GM23338 (cell line): ENCODE measurements at regions not wholly inside any gene's neighbourhood (a gene's known extent, or its start where the extent isn't known, plus 50 kb on each side); places are given as distances from the start of the nearest gene placed in this dataset.

Experiments used
- ATAC-seq: fragments of 200-7000 bp; cut with Tn5 transposase; 3 replicates; pipeline ENCODE4 v1.9.1; 2020
- DNase-seq: peaks from one replicate; pipeline ENCODE4 v3.0.0-alpha.2; 2015; ENCODE audit warnings: low spot score
- H2AFZ ChIP-seq: fragments of 200-600 bp; sonication (generic); 2 replicates; pipeline ENCODE4 v1.8.0; 2016; ENCODE audit warnings: antibody characterized with exemption, mild to moderate bottlenecking, moderate library complexity
- H3F3A ChIP-seq: fragments of 200-600 bp; sonication (generic); replicated peaks from 2 replicates; pipeline ENCODE4 v1.8.0; 2017; ENCODE audit warnings: antibody characterized with exemption, mixed run types, low read depth
- H3K27ac ChIP-seq: fragments of 200-600 bp; sonication (generic); 2 replicates; pipeline ENCODE4 v1.6.1; 2016; ENCODE audit warnings: low read depth
- H3K27me3 ChIP-seq: fragments of 200-600 bp; sonication (generic); 2 replicates; pipeline ENCODE4 v1.8.0; 2016; ENCODE audit warnings: mild to moderate bottlenecking, mixed run types, moderate library complexity; ENCODE audit not compliant: insufficient read depth
- H3K36me3 ChIP-seq: fragments of 200-600 bp; sonication (generic); 2 replicates; pipeline ENCODE4 v1.8.0; 2016; ENCODE audit warnings: mild to moderate bottlenecking; ENCODE audit not compliant: insufficient read depth
- H3K4me1 ChIP-seq: fragments of 200-600 bp; sonication (generic); 2 replicates; pipeline ENCODE4 v1.8.0; 2016; ENCODE audit warnings: mild to moderate bottlenecking, moderate library complexity; ENCODE audit not compliant: insufficient read depth
- H3K4me2 ChIP-seq: fragments of 200-600 bp; sonication (generic); 2 replicates; pipeline ENCODE4 v1.7.1; 2017; ENCODE audit warnings: mixed run types
- H3K4me3 ChIP-seq: fragments of 200-600 bp; sonication (generic); 2 replicates; pipeline ENCODE4 v1.6.1; 2016; ENCODE audit warnings: mixed run types
- H3K79me2 ChIP-seq: fragments of 200-600 bp; sonication (generic); replicated peaks from 2 replicates; pipeline ENCODE4 v1.8.0; 2017; ENCODE audit warnings: mild to moderate bottlenecking; ENCODE audit not compliant: insufficient read depth
- H3K9me2 ChIP-seq: fragments of 200-600 bp; sonication (generic); 2 replicates; pipeline ENCODE4 v1.8.0; 2017; ENCODE audit not compliant: insufficient read depth
- H4K20me1 ChIP-seq: fragments of 200-600 bp; sonication (generic); replicated peaks from 2 replicates; pipeline ENCODE4 v1.8.0; 2017; ENCODE audit warnings: mild to moderate bottlenecking; ENCODE audit not compliant: insufficient read depth
- H3K27ac Mint-ChIP-seq: 2 replicates; pipeline ENCODE4 v1.8.0; 2020; ENCODE audit warnings: inconsistent platforms, mild to moderate bottlenecking, moderate library complexity, mixed read lengths
- H3K27me3 Mint-ChIP-seq: 3 replicates; pipeline ENCODE4 v1.8.0; 2022; ENCODE audit warnings: low read depth, mild to moderate bottlenecking, moderate library complexity, mixed read lengths, inconsistent platforms; ENCODE audit not compliant: insufficient read depth, poor library complexity
- H3K36me3 Mint-ChIP-seq: 3 replicates; pipeline ENCODE4 v1.8.0; 2021; ENCODE audit warnings: low read depth, mild to moderate bottlenecking, inconsistent platforms, moderate library complexity, mixed read lengths
- H3K4me1 Mint-ChIP-seq: 3 replicates; pipeline ENCODE4 v1.8.0; 2020; ENCODE audit warnings: mild to moderate bottlenecking, inconsistent platforms, mixed read lengths
- H3K4me3 Mint-ChIP-seq: 3 replicates; pipeline ENCODE4 v1.8.0; 2021; ENCODE audit warnings: moderate library complexity, mild to moderate bottlenecking, inconsistent platforms, mixed read lengths
- H3K9me3 Mint-ChIP-seq: 3 replicates; pipeline ENCODE4 v1.8.0; 2020; ENCODE audit warnings: moderate library complexity, mild to moderate bottlenecking, inconsistent platforms, mixed read lengths
- EZH2 ChIP-seq: fragments of 200-600 bp; sonication (generic); IDR thresholded peaks from one replicate; pipeline ENCODE4 v1.8.0; 2017; ENCODE audit warnings: antibody characterized with exemption, mild to moderate bottlenecking, low read depth; ENCODE audit not compliant: unreplicated experiment
- NANOG ChIP-seq: IDR thresholded peaks from 2 replicates; pipeline ENCODE4 v1.6.1; 2016; ENCODE audit warnings: antibody characterized with exemption, borderline replicate concordance
- STAT1 ChIP-seq: IDR thresholded peaks from one replicate; pipeline ENCODE4 v1.6.1; 2016; ENCODE audit warnings: antibody characterized with exemption; ENCODE audit not compliant: unreplicated experiment
- ZNF331 ChIP-seq: fragments of 250-450 bp; sonication (Bioruptor Pico); IDR thresholded peaks from 2 replicates; pipeline ENCODE4 v1.5.0; 2020; ENCODE audit warnings: low read depth, mild to moderate bottlenecking, moderate library complexity
- TF ChIP-seq, protein P1 (sequence below), 2 experiments: fragments of 200-600 bp in 1 of 2; sonication (generic) in 1 of 2; conservative IDR thresholded peaks; 2 replicates each; pipeline versions ENCODE4 v1.5.1 to v1.6.1; 2016 to 2017; ENCODE audit warnings: antibody characterized with exemption in 2 of 2, low read depth in 2 of 2, mild to moderate bottlenecking in 2 of 2, moderate library complexity in 1 of 2
- TF ChIP-seq, protein P2 (sequence below): IDR thresholded peaks from one replicate; pipeline ENCODE4 v1.6.1; 2018; ENCODE audit warnings: antibody characterized with exemption; ENCODE audit not compliant: unreplicated experiment
- TF ChIP-seq, protein P3 (sequence below): IDR thresholded peaks from 2 replicates; pipeline ENCODE4 v1.6.1; 2016; ENCODE audit warnings: antibody characterized with exemption

DNA sequence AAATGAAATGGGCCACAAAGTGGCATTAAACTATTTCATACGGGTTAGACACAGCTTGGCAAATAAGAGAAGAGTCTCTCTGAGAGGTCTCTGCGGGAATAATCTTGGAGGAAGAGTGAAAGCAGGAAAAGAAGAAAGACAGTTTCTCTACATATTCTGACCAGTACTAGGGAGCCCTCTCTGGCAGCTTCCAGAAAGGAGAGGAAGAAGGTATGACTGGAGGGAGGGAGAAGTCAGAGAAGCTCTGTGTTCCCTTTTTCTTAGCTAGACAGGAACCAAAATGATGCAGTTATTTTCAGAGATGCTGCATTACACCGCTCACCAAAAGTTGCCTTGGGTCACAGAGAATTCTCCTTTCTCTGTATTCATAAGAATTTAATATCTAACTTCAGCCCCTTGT is 382.1 kb downstream of the KCNA4 start:
- Mint-ChIP-seq H3K9me3 (no peaks in the 10 kb centered on the region; the same call in 2 of the 3 replicates), H3K27me3 (no peaks in the 10 kb centered on the region), H3K4me1 (peaks cover 4% of the 10 kb centered on the region; the same call in 1 of the 3 replicates), H3K27ac (no peak overlapping the region), H3K36me3 (no peaks in the 10 kb centered on the region), H3K4me3 (no peak overlapping the region)
- Histone ChIP-seq H3K27me3 (no peaks in the 10 kb centered on the region), H2AFZ (0 out of 2 replicates have a peak overlapping the region, but pooled peaks have one; percentile 57), H3K4me3 (no peak overlapping the region), H3K4me1 (no peaks in the 10 kb centered on the region), H3K27ac (no peak overlapping the region), H3K4me2 (no peak overlapping the region), H3K36me3 (no peaks in the 10 kb centered on the region), H3K9me2 (0 out of 2 replicates have a peak, but pooled peaks cover 9% of the 10 kb centered on the region), H3F3A (no peaks in the 10 kb centered on the region), H3K79me2 (no peaks in the 10 kb centered on the region), H4K20me1 (no peaks in the 10 kb centered on the region)
- peak; percentile 22 for DNase-seq
- TF ChIP-seq, protein P1, sequence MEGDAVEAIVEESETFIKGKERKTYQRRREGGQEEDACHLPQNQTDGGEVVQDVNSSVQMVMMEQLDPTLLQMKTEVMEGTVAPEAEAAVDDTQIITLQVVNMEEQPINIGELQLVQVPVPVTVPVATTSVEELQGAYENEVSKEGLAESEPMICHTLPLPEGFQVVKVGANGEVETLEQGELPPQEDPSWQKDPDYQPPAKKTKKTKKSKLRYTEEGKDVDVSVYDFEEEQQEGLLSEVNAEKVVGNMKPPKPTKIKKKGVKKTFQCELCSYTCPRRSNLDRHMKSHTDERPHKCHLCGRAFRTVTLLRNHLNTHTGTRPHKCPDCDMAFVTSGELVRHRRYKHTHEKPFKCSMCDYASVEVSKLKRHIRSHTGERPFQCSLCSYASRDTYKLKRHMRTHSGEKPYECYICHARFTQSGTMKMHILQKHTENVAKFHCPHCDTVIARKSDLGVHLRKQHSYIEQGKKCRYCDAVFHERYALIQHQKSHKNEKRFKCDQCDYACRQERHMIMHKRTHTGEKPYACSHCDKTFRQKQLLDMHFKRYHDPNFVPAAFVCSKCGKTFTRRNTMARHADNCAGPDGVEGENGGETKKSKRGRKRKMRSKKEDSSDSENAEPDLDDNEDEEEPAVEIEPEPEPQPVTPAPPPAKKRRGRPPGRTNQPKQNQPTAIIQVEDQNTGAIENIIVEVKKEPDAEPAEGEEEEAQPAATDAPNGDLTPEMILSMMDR (conservative IDR thresholded peaks at IDR 0.05; ENCODE audit: low read depth in 2 of 2), result peak in 1 of 2 experiments; percentile 32; a peak in 2 of 4 replicates
- no peak for TF ChIP-seq EZH2
- peak; percentile 60 for ATAC-seq

DNA sequence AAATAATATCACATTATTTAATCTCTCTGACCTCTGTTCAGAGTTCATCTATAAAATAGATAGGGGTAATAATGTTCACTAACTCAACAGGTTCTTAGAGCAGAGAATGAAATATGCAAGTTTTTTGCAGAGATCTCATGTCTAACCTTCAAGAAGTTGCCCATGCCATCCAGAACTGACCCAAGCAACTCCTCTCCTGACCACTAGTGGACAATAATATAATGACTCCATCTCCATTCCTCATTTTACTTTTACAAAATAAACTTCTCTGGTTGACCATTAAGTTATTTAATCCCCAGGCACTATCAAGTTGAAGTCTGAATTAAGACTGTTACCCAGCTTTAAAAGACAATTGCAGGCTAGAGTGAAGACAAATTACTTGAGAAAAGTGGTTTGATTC is 382.6 kb downstream of the KCNA4 start:
- Histone ChIP-seq H3F3A (no peaks in the 10 kb centered on the region), H3K36me3 (no peaks in the 10 kb centered on the region), H3K9me2 (0 out of 2 replicates have a peak, but pooled peaks cover 9% of the 10 kb centered on the region), H3K4me1 (no peaks in the 10 kb centered on the region), H2AFZ (no peak overlapping the region), H3K27ac (no peak overlapping the region), H3K79me2 (no peaks in the 10 kb centered on the region), H3K4me3 (no peak overlapping the region), H3K4me2 (no peak overlapping the region), H3K27me3 (no peaks in the 10 kb centered on the region), H4K20me1 (no peaks in the 10 kb centered on the region)
- Mint-ChIP-seq H3K27ac (no peak overlapping the region), H3K9me3 (no peaks in the 10 kb centered on the region; the same call in 2 of the 3 replicates), H3K27me3 (no peaks in the 10 kb centered on the region), H3K36me3 (no peaks in the 10 kb centered on the region), H3K4me3 (no peak overlapping the region), H3K4me1 (peaks cover 4% of the 10 kb centered on the region; the same call in 1 of the 3 replicates)
- peak; percentile 27 for DNase-seq
- TF ChIP-seq ZNF331 (no peak), NANOG (no peak)
- TF ChIP-seq, protein P1 (conservative IDR thresholded peaks at IDR 0.05; ENCODE audit: low read depth in 2 of 2), result peak; percentile 64 to 65
- peak; percentile 32; the same call in 1 of the 3 replicates for ATAC-seq

DNA sequence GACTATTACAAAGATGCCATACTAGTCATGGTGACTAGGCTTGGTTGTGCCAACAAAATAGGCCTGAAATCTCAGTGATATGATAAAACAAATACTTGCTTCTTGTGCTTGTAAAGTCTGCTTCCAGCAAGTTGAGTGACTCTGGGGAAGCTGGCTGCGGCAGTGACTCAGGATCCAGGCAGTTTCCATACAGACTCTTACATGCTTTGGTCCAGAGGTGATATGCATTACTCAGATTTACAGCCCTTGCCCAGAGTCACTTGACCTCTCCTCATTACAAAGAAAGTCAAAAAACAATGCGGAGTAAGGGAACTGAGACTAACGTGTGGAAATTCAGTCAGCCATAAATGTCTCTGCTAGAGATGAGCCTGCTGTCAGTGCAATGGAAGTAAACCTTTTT is 387.5 kb downstream of the KCNA4 start:
- no peak overlapping the region for H3K27ac ChIP-seq
- no peaks in the 10 kb centered on the region for H3K9me3 Mint-ChIP-seq
- no peaks in the 10 kb centered on the region for H3K36me3 ChIP-seq
- H3K36me3 Mint-ChIP-seq, result peaks cover 3% of the 10 kb centered on the region; the same call in 1 of the 3 replicates
- DNase-seq, result no peak
- no peak overlapping the region for H3K4me2 ChIP-seq
- ATAC-seq, result no peak
- H3K9me2 ChIP-seq, result 0 out of 2 replicates have a peak, but pooled peaks cover 12% of the 10 kb centered on the region
- H3F3A ChIP-seq, result no peaks in the 10 kb centered on the region
- H3K4me3 Mint-ChIP-seq, result no peak overlapping the region
- peaks cover 20% of the 10 kb centered on the region for H3K4me1 Mint-ChIP-seq
- peaks cover 6% of the 10 kb centered on the region; the same call in 1 of the 2 replicates for H3K4me1 ChIP-seq
- H2AFZ ChIP-seq, result no peak overlapping the region
- peak overlapping the region; percentile 36; the same call in 1 of the 2 replicates for H3K27ac Mint-ChIP-seq
- no peaks in the 10 kb centered on the region for H3K27me3 ChIP-seq
- peaks cover 1% of the 10 kb centered on the region for H3K27me3 Mint-ChIP-seq
- H3K4me3 ChIP-seq, result no peak overlapping the region
- no peaks in the 10 kb centered on the region for H3K79me2 ChIP-seq
- no peaks in the 10 kb centered on the region for H4K20me1 ChIP-seq
- TF ChIP-seq, protein P2, sequence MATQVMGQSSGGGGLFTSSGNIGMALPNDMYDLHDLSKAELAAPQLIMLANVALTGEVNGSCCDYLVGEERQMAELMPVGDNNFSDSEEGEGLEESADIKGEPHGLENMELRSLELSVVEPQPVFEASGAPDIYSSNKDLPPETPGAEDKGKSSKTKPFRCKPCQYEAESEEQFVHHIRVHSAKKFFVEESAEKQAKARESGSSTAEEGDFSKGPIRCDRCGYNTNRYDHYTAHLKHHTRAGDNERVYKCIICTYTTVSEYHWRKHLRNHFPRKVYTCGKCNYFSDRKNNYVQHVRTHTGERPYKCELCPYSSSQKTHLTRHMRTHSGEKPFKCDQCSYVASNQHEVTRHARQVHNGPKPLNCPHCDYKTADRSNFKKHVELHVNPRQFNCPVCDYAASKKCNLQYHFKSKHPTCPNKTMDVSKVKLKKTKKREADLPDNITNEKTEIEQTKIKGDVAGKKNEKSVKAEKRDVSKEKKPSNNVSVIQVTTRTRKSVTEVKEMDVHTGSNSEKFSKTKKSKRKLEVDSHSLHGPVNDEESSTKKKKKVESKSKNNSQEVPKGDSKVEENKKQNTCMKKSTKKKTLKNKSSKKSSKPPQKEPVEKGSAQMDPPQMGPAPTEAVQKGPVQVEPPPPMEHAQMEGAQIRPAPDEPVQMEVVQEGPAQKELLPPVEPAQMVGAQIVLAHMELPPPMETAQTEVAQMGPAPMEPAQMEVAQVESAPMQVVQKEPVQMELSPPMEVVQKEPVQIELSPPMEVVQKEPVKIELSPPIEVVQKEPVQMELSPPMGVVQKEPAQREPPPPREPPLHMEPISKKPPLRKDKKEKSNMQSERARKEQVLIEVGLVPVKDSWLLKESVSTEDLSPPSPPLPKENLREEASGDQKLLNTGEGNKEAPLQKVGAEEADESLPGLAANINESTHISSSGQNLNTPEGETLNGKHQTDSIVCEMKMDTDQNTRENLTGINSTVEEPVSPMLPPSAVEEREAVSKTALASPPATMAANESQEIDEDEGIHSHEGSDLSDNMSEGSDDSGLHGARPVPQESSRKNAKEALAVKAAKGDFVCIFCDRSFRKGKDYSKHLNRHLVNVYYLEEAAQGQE, result no peak
- no peak for TF ChIP-seq NANOG
- no peak for TF ChIP-seq STAT1
- TF ChIP-seq, protein P3, sequence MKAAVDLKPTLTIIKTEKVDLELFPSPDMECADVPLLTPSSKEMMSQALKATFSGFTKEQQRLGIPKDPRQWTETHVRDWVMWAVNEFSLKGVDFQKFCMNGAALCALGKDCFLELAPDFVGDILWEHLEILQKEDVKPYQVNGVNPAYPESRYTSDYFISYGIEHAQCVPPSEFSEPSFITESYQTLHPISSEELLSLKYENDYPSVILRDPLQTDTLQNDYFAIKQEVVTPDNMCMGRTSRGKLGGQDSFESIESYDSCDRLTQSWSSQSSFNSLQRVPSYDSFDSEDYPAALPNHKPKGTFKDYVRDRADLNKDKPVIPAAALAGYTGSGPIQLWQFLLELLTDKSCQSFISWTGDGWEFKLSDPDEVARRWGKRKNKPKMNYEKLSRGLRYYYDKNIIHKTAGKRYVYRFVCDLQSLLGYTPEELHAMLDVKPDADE, result no peak
- TF ChIP-seq, protein P1 (conservative IDR thresholded peaks at IDR 0.05; ENCODE audit: low read depth in 2 of 2), result no peak
